Liver (tissue), 8 donors: ENCODE measurements at regions not wholly inside any gene's neighbourhood (a gene's known extent, or its start where the extent isn't known, plus 50 kb on each side); places are given as distances from the start of the nearest gene placed in this dataset.

Source experiments
- DNase-seq: peaks from one replicate; pipeline ENCODE4 v3.0.0-alpha.2; 2017; ENCODE audit warnings: low spot score
- H3K27ac ChIP-seq, 2 donors: one replicate each; pipeline ENCODE4 v1.7.0; 2013; ENCODE audit warnings: inconsistent platforms in 2 of 2, low read length in 2 of 2, control low read depth in 1 of 2, low read depth in 1 of 2, mild to moderate bottlenecking in 1 of 2
- H3K27me3 ChIP-seq, 4 donors: one replicate each; pipeline versions ENCODE4 v1.6.1 to v1.7.0; 2013; ENCODE audit warnings: low read length in 3 of 4, inconsistent platforms in 1 of 4, mild to moderate bottlenecking in 1 of 4, moderate library complexity in 1 of 4; ENCODE audit not compliant: control insufficient read depth in 4 of 4, insufficient read depth in 4 of 4
- H3K36me3 ChIP-seq, 4 donors: one replicate each; pipeline versions ENCODE4 v1.6.1 to v1.7.0; 2013; ENCODE audit warnings: low read length in 3 of 4, mild to moderate bottlenecking in 3 of 4, low read depth in 1 of 4, moderate library complexity in 1 of 4; ENCODE audit not compliant: control insufficient read depth in 4 of 4, insufficient read depth in 3 of 4
- H3K4me1 ChIP-seq, 4 donors: one replicate each; pipeline versions ENCODE4 v1.6.1 to v1.7.0; 2013; ENCODE audit warnings: low read length in 3 of 4, mild to moderate bottlenecking in 3 of 4, moderate library complexity in 1 of 4; ENCODE audit not compliant: control insufficient read depth in 4 of 4, insufficient read depth in 4 of 4
- H3K4me3 ChIP-seq, 3 donors: one replicate each; pipeline versions ENCODE4 v1.6.1 to v1.7.0; 2013; ENCODE audit warnings: low read length in 3 of 3, control low read depth in 1 of 3, low read depth in 1 of 3, mild to moderate bottlenecking in 1 of 3
- H3K9ac ChIP-seq, 2 donors: one replicate each; pipeline ENCODE4 v1.7.0; 2013; ENCODE audit warnings: low read length in 2 of 2, mild to moderate bottlenecking in 2 of 2, moderate library complexity in 2 of 2, control low read depth in 1 of 2, low read depth in 1 of 2
- H3K9me3 ChIP-seq, 4 donors: one replicate each; pipeline versions ENCODE4 v1.6.1 to v1.7.0; 2013; ENCODE audit warnings: low read length in 3 of 4; ENCODE audit not compliant: control insufficient read depth in 4 of 4
- ATF3 ChIP-seq: IDR thresholded peaks from 2 replicates; pipeline ENCODE4 v1.6.1; 2016; ENCODE audit warnings: antibody characterized with exemption
- EGR1 ChIP-seq, 2 donors: IDR thresholded peaks; 2 replicates each; pipeline ENCODE4 v1.6.1; 2016 to 2018; ENCODE audit warnings: antibody characterized with exemption in 2 of 2, low read depth in 2 of 2
- FOXA1 ChIP-seq: IDR thresholded peaks from 2 replicates; pipeline ENCODE4 v1.6.1; 2016; ENCODE audit warnings: antibody characterized with exemption
- FOXA2 ChIP-seq: IDR thresholded peaks from 2 replicates; pipeline ENCODE4 v1.6.1; 2016; ENCODE audit warnings: antibody characterized with exemption
- GABPA ChIP-seq, 2 donors: IDR thresholded peaks in 1 of 2; conservative IDR thresholded peaks in 1 of 2; 2 replicates each; pipeline ENCODE4 v1.6.1; 2016; ENCODE audit warnings: antibody characterized with exemption in 2 of 2, mild to moderate bottlenecking in 1 of 2, moderate library complexity in 1 of 2
- HNF4A ChIP-seq, 2 donors: conservative IDR thresholded peaks; 2 replicates each; pipeline ENCODE4 v1.6.1; 2016; ENCODE audit warnings: antibody characterized with exemption in 2 of 2, mild to moderate bottlenecking in 2 of 2
- HNF4G ChIP-seq: IDR thresholded peaks from 2 replicates; pipeline ENCODE4 v1.6.1; 2016; ENCODE audit warnings: antibody characterized with exemption
- JUND ChIP-seq, 2 donors: IDR thresholded peaks; 2 replicates each; pipeline ENCODE4 v1.6.1; 2016; ENCODE audit warnings: antibody characterized with exemption in 2 of 2
- MAX ChIP-seq: IDR thresholded peaks from 2 replicates; pipeline ENCODE4 v1.6.1; 2016; ENCODE audit warnings: antibody characterized with exemption
- NR2F2 ChIP-seq: IDR thresholded peaks from 2 replicates; pipeline ENCODE4 v1.6.1; 2016; ENCODE audit warnings: antibody characterized with exemption
- RAD21 ChIP-seq, 2 donors: IDR thresholded peaks; 2 replicates each; pipeline ENCODE4 v1.6.1; 2016; ENCODE audit warnings: antibody characterized with exemption in 2 of 2, mild to moderate bottlenecking in 2 of 2
- REST ChIP-seq: IDR thresholded peaks from 2 replicates; pipeline ENCODE4 v1.6.1; 2016; ENCODE audit warnings: antibody characterized with exemption, mild to moderate bottlenecking
- RXRA ChIP-seq, 2 donors: IDR thresholded peaks; 2 replicates each; pipeline ENCODE4 v1.6.1; 2017 to 2018; ENCODE audit warnings: antibody characterized with exemption in 2 of 2, mild to moderate bottlenecking in 1 of 2
- SP1 ChIP-seq: IDR thresholded peaks from 2 replicates; pipeline ENCODE4 v1.6.1; 2018; ENCODE audit warnings: antibody characterized with exemption, mild to moderate bottlenecking
- TAF1 ChIP-seq: conservative IDR thresholded peaks from 2 replicates; pipeline ENCODE4 v1.6.1; 2016; ENCODE audit warnings: antibody characterized with exemption, mild to moderate bottlenecking
- YY1 ChIP-seq: IDR thresholded peaks from 2 replicates; pipeline ENCODE4 v1.6.1; 2016; ENCODE audit warnings: antibody characterized with exemption, mild to moderate bottlenecking
- WGBS: extraction: QIAGEN DNeasy Blood & Tissue Kit; methylation state at CpG from one replicate; pipeline ENCODE4 v1.1.7; 2013; 5-methylcytosine and 5-hydroxymethylcytosine counted together
- TF ChIP-seq, protein P1 (sequence below): fragments of 150-350 bp; IDR thresholded peaks from 2 replicates; pipeline ENCODE4 v1.5.1; 2017; ENCODE audit warnings: improper control_type of control experiment, low read depth, low read length; ENCODE audit not compliant: missing input control
- TF ChIP-seq, protein P2 (sequence below): IDR thresholded peaks from 2 replicates; pipeline ENCODE4 v1.6.1; 2016; ENCODE audit warnings: antibody characterized with exemption
- donor health status: healthy.
- donor health status: healthy.
- donor health status: healthy.
- donor health status: healthy.
- donor health status: healthy.

- Histone ChIP-seq H3K27me3 (no peaks in the 10 kb centered on the region), H3K4me1 (no peaks in the 10 kb centered on the region), H3K4me3 (no peak overlapping the region), H3K27ac (no peak overlapping the region), H3K36me3 (no peaks in the 10 kb centered on the region), H3K9me3 (no peaks in the 10 kb centered on the region), H3K9ac (no peak overlapping the region)
- 88% methylated on average over 3 of the region's 3 CpGs for WGBS
- DNase-seq, result no peak
- TF ChIP-seq FOXA2 (no peak), ATF3 (no peak), TAF1 (no peak), NR2F2 (no peak), MAX (no peak), SP1 (no peak), EGR1 (IDR thresholded peaks at IDR 0.05; ENCODE audit: low read depth in 2 of 2) (no peak), JUND (IDR thresholded peaks at IDR 0.05) (no peak), HNF4A (conservative IDR thresholded peaks at IDR 0.05) (no peak), GABPA (IDR thresholded peaks at IDR 0.05 in 1 of 2, conservative IDR thresholded peaks at IDR 0.05 in 1 of 2) (no peak), RXRA (IDR thresholded peaks at IDR 0.05) (no peak), FOXA1 (no peak)
- TF ChIP-seq, protein P1, sequence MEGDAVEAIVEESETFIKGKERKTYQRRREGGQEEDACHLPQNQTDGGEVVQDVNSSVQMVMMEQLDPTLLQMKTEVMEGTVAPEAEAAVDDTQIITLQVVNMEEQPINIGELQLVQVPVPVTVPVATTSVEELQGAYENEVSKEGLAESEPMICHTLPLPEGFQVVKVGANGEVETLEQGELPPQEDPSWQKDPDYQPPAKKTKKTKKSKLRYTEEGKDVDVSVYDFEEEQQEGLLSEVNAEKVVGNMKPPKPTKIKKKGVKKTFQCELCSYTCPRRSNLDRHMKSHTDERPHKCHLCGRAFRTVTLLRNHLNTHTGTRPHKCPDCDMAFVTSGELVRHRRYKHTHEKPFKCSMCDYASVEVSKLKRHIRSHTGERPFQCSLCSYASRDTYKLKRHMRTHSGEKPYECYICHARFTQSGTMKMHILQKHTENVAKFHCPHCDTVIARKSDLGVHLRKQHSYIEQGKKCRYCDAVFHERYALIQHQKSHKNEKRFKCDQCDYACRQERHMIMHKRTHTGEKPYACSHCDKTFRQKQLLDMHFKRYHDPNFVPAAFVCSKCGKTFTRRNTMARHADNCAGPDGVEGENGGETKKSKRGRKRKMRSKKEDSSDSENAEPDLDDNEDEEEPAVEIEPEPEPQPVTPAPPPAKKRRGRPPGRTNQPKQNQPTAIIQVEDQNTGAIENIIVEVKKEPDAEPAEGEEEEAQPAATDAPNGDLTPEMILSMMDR, result no peak
Measured at GRCh38 chr13:106186366-106187030, 349.0 kb downstream of the EFNB2 start.

DNA sequence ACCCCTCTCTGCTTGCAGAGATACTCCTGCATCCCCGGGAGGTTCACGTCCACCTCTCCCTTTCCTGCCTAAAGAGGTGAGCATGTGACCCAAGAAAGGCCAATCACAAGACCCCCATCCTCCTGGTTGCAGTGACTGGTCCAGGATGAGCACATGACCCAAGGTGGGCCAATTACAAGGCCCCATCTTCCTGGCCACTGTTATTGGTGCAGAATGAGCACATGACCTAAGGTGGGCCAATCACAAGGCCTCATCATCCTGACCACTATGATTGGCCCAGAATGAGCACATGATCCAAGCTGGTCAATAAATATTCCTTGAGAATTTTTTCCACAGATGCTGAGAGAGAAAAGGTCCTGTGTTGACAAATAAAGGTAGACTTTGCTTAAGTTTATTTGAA lies 350.7 kb downstream of the EFNB2 start:
- Histone ChIP-seq H3K27ac (no peak overlapping the region), H3K9ac (no peak overlapping the region), H3K4me3 (no peak overlapping the region), H3K9me3 (no peaks in the 10 kb centered on the region), H3K36me3 (no peaks in the 10 kb centered on the region), H3K4me1 (no peaks in the 10 kb centered on the region), H3K27me3 (no peaks in the 10 kb centered on the region)
- DNase-seq, result no peak
- TF ChIP-seq HNF4G (no peak), GABPA (IDR thresholded peaks at IDR 0.05 in 1 of 2, conservative IDR thresholded peaks at IDR 0.05 in 1 of 2) (no peak), FOXA2 (no peak), NR2F2 (no peak), EGR1 (IDR thresholded peaks at IDR 0.05; ENCODE audit: low read depth in 2 of 2) (no peak), RXRA (IDR thresholded peaks at IDR 0.05) (no peak), HNF4A (conservative IDR thresholded peaks at IDR 0.05) (no peak), JUND (IDR thresholded peaks at IDR 0.05) (no peak), MAX (no peak), FOXA1 (no peak), RAD21 (IDR thresholded peaks at IDR 0.05) (no peak), YY1 (no peak), ATF3 (no peak), TAF1 (no peak), SP1 (no peak), REST (no peak)
- TF ChIP-seq, protein P1, result no peak
- TF ChIP-seq, protein P2, sequence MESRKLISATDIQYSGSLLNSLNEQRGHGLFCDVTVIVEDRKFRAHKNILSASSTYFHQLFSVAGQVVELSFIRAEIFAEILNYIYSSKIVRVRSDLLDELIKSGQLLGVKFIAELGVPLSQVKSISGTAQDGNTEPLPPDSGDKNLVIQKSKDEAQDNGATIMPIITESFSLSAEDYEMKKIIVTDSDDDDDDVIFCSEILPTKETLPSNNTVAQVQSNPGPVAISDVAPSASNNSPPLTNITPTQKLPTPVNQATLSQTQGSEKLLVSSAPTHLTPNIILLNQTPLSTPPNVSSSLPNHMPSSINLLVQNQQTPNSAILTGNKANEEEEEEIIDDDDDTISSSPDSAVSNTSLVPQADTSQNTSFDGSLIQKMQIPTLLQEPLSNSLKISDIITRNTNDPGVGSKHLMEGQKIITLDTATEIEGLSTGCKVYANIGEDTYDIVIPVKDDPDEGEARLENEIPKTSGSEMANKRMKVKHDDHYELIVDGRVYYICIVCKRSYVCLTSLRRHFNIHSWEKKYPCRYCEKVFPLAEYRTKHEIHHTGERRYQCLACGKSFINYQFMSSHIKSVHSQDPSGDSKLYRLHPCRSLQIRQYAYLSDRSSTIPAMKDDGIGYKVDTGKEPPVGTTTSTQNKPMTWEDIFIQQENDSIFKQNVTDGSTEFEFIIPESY, result no peak
- WGBS, result 76% methylated on average over 2 of the region's 2 CpGs
